22Rv1 (cell line): ENCODE measurements at regions not wholly inside any gene's neighbourhood (a gene's known extent, or its start where the extent isn't known, plus 50 kb on each side); places are given as distances from the start of the nearest gene placed in this dataset.
"Not testable (repeated sequence)": the region's sequence is repeated elsewhere in the genome, so short reads cannot be mapped to it uniquely, and the experiment has no call there.

Experiments
- H3K27ac ChIP-seq: fragments of 450-650 bp; 2 replicates; pipeline ENCODE4 v1.5.1; 2017
- CTCF ChIP-seq: fragments of 450-650 bp; IDR thresholded peaks from 2 replicates; pipeline ENCODE4 v1.5.1; 2017; ENCODE audit warnings: mild to moderate bottlenecking
- ZFX ChIP-seq: fragments of 450-650 bp; IDR thresholded peaks from 2 replicates; pipeline ENCODE4 v1.6.1; 2017; ENCODE audit warnings: antibody characterized with exemption, borderline replicate concordance

- TF ChIP-seq CTCF: no peak
- TF ChIP-seq ZFX: no peak
- H3K27ac ChIP-seq: no peak overlapping the region
Observed at GRCh38 chr16:72637306-72637705, 410.6 kb downstream of the ZFHX3 start.

- H3K27ac ChIP-seq: no peak overlapping the region
- no peak for TF ChIP-seq CTCF
- TF ChIP-seq ZFX: no peak
Observed at GRCh38 chr16:72635694-72636093, 412.2 kb downstream of the ZFHX3 start.

GRCh38 chr16:72635104-72635503 is 412.8 kb downstream of the ZFHX3 start:
- H3K27ac ChIP-seq: no peak overlapping the region
- TF ChIP-seq CTCF: no peak
- TF ChIP-seq ZFX: no peak

- not testable (repeated sequence) for H3K27ac ChIP-seq
Observed at GRCh38 chr16:72627182-72627896, 420.6 kb downstream of the ZFHX3 start.

- TF ChIP-seq ZFX: no peak
- TF ChIP-seq CTCF: no peak
- H3K27ac ChIP-seq: no peak overlapping the region
Observed at GRCh38 chr16:72626623-72627022, 421.3 kb downstream of the ZFHX3 start.

- TF ChIP-seq CTCF (no peak), ZFX (no peak)
Observed at GRCh38 chr16:72621651-72622050, 426.3 kb downstream of the ZFHX3 start.

GRCh38 chr16:72620853-72621252 is 427.1 kb downstream of the ZFHX3 start:
- H3K27ac ChIP-seq: no peak overlapping the region

More at GRCh38 chr16:72621651-72622050, 426.3 kb downstream of the ZFHX3 start:
- no peak overlapping the region for H3K27ac ChIP-seq

More at GRCh38 chr16:72620853-72621252, 427.1 kb downstream of the ZFHX3 start:
- TF ChIP-seq CTCF (no peak), ZFX (no peak)
